Heart right ventricle (tissue), 16 donors: ENCODE measurements at regions not wholly inside any gene's neighbourhood (a gene's known extent, or its start where the extent isn't known, plus 50 kb on each side); places are given as distances from the start of the nearest gene placed in this dataset.
A peak's percentile ranks its signal among the peaks of the same experiment; 100 is the strongest.

ENCODE experiments used
- ATAC-seq, 8 donors: fragments of 200-7000 bp; cut with Tn5 transposase; one replicate each; pipeline ENCODE4 v1.9.1; 2020; ENCODE audit warnings: mild to moderate bottlenecking in 8 of 8, moderate library complexity in 8 of 8, moderate number of reproducible peaks in 1 of 8
- DNase-seq, 2 donors: peaks; one replicate each; pipeline ENCODE4 v3.0.0-alpha.2; 2020
- H3K27ac ChIP-seq, 10 donors: fragments of 200-600 bp; sonication (generic) in 2 of 10; one replicate each; pipeline versions ENCODE4 v1.5.0 to v1.8.0; 2020 to 2022; ENCODE audit warnings: mild to moderate bottlenecking in 3 of 10
- H3K27me3 ChIP-seq, 7 donors: fragments of 200-600 bp; one replicate each; pipeline ENCODE4 v1.8.0; 2021 to 2022; ENCODE audit warnings: mild to moderate bottlenecking in 2 of 7
- H3K36me3 ChIP-seq, 9 donors: fragments of 200-600 bp; sonication (generic) in 1 of 9; one replicate each; pipeline versions ENCODE4 v1.5.0 to v1.8.0; 2020 to 2022; ENCODE audit warnings: mild to moderate bottlenecking in 2 of 9
- H3K4me1 ChIP-seq, 9 donors: fragments of 200-600 bp; sonication (generic) in 1 of 9; one replicate each; pipeline versions ENCODE4 v1.5.0 to v1.8.0; 2020 to 2022; ENCODE audit warnings: mild to moderate bottlenecking in 4 of 9
- H3K4me3 ChIP-seq, 10 donors: fragments of 200-600 bp; sonication (generic) in 2 of 10; one replicate each; pipeline versions ENCODE4 v1.5.0 to v1.8.0; 2020 to 2022; ENCODE audit warnings: mild to moderate bottlenecking in 7 of 10, moderate library complexity in 2 of 10
- H3K9me3 ChIP-seq, 11 donors: fragments of 200-600 bp in 10 of 11; sonication (generic) in 2 of 11; one replicate each; pipeline versions ENCODE4 v1.5.0 to v1.8.0; 2013 to 2022; ENCODE audit warnings: mild to moderate bottlenecking in 2 of 11, control low read depth in 1 of 11, moderate library complexity in 1 of 11
- WGBS, 2 donors: extraction: QIAGEN DNeasy Blood & Tissue Kit; methylation state at CpG; one replicate each; pipeline ENCODE4 v1.1.7; 2013; ENCODE audit warnings: inconsistent platforms in 1 of 2; 5-methylcytosine and 5-hydroxymethylcytosine counted together
- intact Hi-C, 10 donors: fragments of 100-400 bp; cut with DNase I; formaldehyde crosslinking; loops; one replicate each; pipeline versions ENCODE4 v1.11.1 to v1.14.2; 2022
- TF ChIP-seq, protein P1 (sequence below), 9 donors: fragments of 200-600 bp; sonication (generic) in 2 of 9; IDR thresholded peaks; one replicate each; pipeline versions ENCODE4 v1.5.0 to v1.8.0; 2021 to 2022; ENCODE audit warnings: antibody characterized with exemption in 9 of 9, mild to moderate bottlenecking in 5 of 9, moderate library complexity in 1 of 9
- donor health status: Arrhythmogenic right ventricular cardiomyopathy.
- donor health status: ischemic (EF 13 %, LVEDD 7.1; RV severe dilation, severe dysfunction).
- donor health status: healthy with polysubstance abuse.
- donor health status: DM: no; HTN: yes; CAD: no.
- donor health status: DM: no; HTN: no; CAD: no.
- donor health status: ischemic (EF 25% LVEDD 6.9; RV normal size, moderate dysfunction).
- donor health status: ischemic (EF 25% LVEDD 5.7; RV mildly dilated, moderate dysfunction).
- donor health status: healthy.
- donor health status: DM: yes; HTN: yes; CAD: no.
- donor health status: Ischemic cardiomyopathy.
- donor health status: ischemic (EF 35%, LVEDD 5.7; RV mildly dilated, moderate dysfunction).
- donor health status: nonischemic (EF 11% LVEDD 7.7; RV severe dilation, severe dysfunction).
- donor health status: DM: yes; HTN: yes; CAD: no.
- donor health status: PGD.
- donor health status: ischemic (EF 29% LVEDD 5.4; RV normal size, mild dysfunction).
- donor health status: nonischemic (EF 23%, LVEDD 6.1; RV moderate dilation, normal function).

DNA sequence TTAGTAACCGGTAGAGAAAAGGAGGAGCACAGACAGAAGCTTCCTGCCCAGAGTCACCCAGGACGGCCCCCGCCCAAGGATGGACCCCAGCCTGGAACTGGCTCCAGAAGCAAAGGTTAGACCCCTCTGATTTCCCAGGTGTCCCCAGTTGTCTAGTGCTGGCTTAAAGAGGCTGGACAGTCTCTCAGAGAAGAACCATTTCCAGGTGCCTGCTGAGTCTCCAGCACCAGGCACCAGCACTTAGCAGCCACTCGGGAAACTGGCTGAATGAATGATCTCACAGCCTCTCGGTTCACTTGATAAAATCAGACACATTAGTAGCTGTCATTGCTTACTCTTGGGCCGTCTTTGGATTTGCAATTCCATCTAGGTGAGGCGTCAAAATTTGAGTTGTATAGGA is 139.7 kb upstream of the HES1 start:
- Histone ChIP-seq H3K4me3 (no peak overlapping the region), H3K36me3 (no peaks in the 10 kb centered on the region), H3K9me3 (no peaks in the 10 kb centered on the region), H3K27ac (no peak overlapping the region), H3K4me1 (peaks cover 0 to 30% (median 22%) of the 10 kb centered on the region in 9 donors), H3K27me3 (peaks cover 0 to 13% (median 0%) of the 10 kb centered on the region in 7 donors)
- TF ChIP-seq, protein P1, sequence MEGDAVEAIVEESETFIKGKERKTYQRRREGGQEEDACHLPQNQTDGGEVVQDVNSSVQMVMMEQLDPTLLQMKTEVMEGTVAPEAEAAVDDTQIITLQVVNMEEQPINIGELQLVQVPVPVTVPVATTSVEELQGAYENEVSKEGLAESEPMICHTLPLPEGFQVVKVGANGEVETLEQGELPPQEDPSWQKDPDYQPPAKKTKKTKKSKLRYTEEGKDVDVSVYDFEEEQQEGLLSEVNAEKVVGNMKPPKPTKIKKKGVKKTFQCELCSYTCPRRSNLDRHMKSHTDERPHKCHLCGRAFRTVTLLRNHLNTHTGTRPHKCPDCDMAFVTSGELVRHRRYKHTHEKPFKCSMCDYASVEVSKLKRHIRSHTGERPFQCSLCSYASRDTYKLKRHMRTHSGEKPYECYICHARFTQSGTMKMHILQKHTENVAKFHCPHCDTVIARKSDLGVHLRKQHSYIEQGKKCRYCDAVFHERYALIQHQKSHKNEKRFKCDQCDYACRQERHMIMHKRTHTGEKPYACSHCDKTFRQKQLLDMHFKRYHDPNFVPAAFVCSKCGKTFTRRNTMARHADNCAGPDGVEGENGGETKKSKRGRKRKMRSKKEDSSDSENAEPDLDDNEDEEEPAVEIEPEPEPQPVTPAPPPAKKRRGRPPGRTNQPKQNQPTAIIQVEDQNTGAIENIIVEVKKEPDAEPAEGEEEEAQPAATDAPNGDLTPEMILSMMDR (IDR thresholded peaks at IDR 0.05), result no peak
- ATAC-seq, result no peak
- intact Hi-C loops, result loop anchor here in 1 of 10 donors (5.0 kb wide), 1 partner anchor 76 kb away; no protein-coding TSS in a partner anchor
- 71 to 79% methylated on average over 7 of the region's 7 CpGs for WGBS, 2 donors
- no peak for DNase-seq

DNA sequence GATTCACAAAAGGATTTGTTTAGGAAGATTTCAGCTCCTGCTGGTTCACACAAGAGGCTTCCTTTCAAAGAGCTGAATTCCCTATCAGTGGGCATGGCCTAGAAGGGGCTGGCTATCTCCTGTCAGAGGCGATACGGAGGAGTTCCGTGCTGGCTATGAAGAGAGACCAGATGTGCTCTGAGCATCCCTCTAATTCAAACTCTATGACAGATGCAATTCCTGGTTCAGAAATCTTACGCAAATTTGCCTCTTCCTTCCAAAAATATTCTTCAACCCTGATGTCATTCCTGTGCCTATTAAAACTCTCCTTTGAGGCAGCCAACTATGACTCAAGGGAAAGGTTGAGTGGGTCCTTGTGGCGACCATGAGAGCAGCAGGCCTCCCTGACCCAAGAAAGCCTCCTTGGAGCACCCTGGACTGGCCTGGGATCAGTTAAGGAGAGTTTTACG is 139.3 kb upstream of the HES1 start:
- no peaks in the 10 kb centered on the region for H3K36me3 ChIP-seq
- ATAC-seq, result peak in 4 of 8 donors; percentile 9 to 49 (median 21)
- TF ChIP-seq, protein P1 (IDR thresholded peaks at IDR 0.05), result no peak
- whole genome bisulfite sequencing, 2 donors, result 62 to 68% methylated on average over 6 of the region's 6 CpGs
- peaks cover 0 to 30% (median 23%) of the 10 kb centered on the region in 9 donors for H3K4me1 ChIP-seq
- H3K4me3 ChIP-seq, result no peak overlapping the region
- peak overlapping the region in 7 of 10 donors; percentile 45 to 79 (median 70) for H3K27ac ChIP-seq
- peaks cover 0 to 13% (median 0%) of the 10 kb centered on the region in 7 donors for H3K27me3 ChIP-seq
- intact Hi-C loops, result loop anchor here in 1 of 10 donors (5.0 kb wide), 1 partner anchor 76 kb away; no protein-coding TSS in a partner anchor
- H3K9me3 ChIP-seq, result no peaks in the 10 kb centered on the region
- DNase-seq, result no peak

DNA sequence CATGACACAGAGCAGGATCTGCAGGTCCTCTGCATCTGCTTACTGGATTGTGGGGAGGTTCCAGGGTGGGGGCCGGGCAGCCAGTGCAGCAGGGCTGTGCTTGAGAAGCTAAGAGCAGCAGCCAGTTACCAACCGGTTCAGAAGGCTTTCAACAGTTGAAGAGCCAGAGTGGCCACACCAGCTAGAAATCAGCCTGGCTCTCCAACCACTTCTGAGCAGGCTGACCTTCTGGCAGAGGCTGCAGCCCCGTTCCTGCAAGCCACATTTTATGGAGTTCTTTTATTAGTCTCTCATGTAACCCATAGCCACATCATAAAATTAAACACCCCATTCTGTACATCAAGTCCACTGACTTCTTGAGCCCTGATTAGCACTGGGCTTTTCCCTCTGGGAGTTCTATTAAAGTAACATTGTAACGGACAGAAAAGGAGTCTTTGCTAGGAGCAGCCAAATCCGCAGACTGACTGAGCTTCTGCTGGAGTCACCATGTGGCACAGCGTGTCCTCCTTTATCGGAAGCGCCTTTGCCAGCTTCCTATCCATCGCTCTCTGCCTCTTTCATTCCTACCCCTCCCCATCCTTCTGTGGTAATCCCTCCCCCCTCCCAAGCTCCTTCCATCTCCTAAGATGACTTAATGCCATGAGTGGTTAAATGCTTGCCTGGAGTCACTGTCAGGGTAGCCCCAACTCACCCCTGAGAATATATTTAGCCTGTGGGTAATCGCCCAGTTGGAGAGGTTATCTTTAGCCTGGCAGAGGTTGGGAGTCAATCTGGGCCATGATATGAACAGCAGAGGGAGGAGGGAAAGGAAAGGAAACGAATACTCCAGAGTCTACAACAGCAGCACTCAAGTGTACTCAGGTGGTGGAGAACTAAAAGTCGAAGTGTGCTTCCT is 138.5 kb upstream of the HES1 start:
- H3K27ac ChIP-seq, result peak overlapping the region in 9 of 10 donors; percentile 45 to 79 (median 59)

DNA sequence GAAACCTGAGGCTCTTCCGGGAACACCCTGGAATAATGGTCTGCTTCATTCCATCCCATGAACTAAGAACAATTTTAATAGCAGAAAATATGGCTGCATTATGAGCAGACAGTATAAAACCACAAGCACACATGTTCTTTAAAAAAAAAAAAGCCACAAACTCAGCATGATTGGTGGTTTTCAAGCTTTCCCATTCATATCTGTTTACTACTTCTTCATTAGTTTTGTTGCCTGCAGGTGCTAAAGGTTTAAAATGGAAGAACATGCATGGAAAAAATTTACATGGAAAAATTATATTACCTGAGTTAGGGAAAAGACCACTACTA is 137.9 kb upstream of the HES1 start:
- H3K27me3 ChIP-seq, result peaks cover 0 to 5% (median 0%) of the 10 kb centered on the region in 7 donors
- DNase-seq (no peak), ATAC-seq (no peak)
- TF ChIP-seq, protein P1 (IDR thresholded peaks at IDR 0.05), result no peak
- peak overlapping the region in 1 of 10 donors; percentile 16 for H3K4me3 ChIP-seq
- H3K27ac ChIP-seq, result peak overlapping the region in 4 of 10 donors; percentile 57 to 79 (median 72)
- H3K9me3 ChIP-seq, result no peaks in the 10 kb centered on the region
- no peaks in the 10 kb centered on the region for H3K36me3 ChIP-seq
- 40 to 41% methylated on average over 1 of the region's 1 CpG for WGBS, 2 donors
- peaks cover 3 to 39% (median 30%) of the 10 kb centered on the region in 9 donors for H3K4me1 ChIP-seq
- intact Hi-C loops, result loop anchor here in 1 of 10 donors (5.0 kb wide), 1 partner anchor 74 kb away; no protein-coding TSS in a partner anchor

More for the DNA sequence above, 138.5 kb upstream of the HES1 start:
- Histone ChIP-seq H3K36me3 (no peaks in the 10 kb centered on the region), H3K4me1 (peaks cover under 1 to 33% (median 28%) of the 10 kb centered on the region in 9 donors), H3K4me3 (peak overlapping the region in 3 of 10 donors; percentile 16 to 26 (median 24)), H3K9me3 (no peaks in the 10 kb centered on the region), H3K27me3 (peaks cover 0 to 8% (median 0%) of the 10 kb centered on the region in 7 donors)
- DNase-seq, result peak; percentile 42 to 48
- WGBS, 2 donors, result 35 to 42% methylated on average over 12 of the region's 12 CpGs
- intact Hi-C loops, result loop anchor here in 1 of 10 donors (5.0 kb wide), 1 partner anchor 75 kb away; no protein-coding TSS in a partner anchor
- peak; percentile 79 to 92 (median 85) for ATAC-seq
- TF ChIP-seq, protein P1 (IDR thresholded peaks at IDR 0.05), result no peak
